ENCODE measurements at regions not wholly inside any gene's neighbourhood (a gene's known extent, or its start where the extent isn't known, plus 50 kb on each side); places are given as distances from the start of the nearest gene placed in this dataset.

DNA sequence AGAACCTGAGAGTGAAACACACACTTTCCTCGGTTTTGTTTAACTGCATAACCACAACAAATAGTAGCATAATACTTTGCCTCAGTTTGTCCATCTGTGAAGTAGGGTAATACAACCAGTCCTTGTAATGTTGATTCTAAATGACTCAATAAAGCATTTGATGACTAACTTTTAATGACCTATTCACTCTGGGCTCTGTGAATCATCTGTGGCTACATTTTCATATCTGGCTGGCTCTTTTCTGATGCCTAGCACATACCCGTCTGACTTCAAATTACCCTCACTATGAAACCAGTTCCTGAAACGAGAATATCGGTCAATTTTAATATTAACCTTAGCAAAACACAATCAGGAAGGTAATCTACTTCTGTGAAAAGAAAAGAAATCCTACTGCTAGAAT, 151.0 kb downstream of the SH2D1A start:
- DNase-seq (ENCODE audit: low read depth in 2 of 2): no peak
- no peak for TF ChIP-seq CTCF (IDR thresholded peaks at IDR 0.05; ENCODE audit: low read depth, low read length)
- H3K4me3 ChIP-seq (replicated peaks in 1 of 2; ENCODE audit: low read depth in 2 of 2, low read length in 2 of 2): no peak overlapping the region

DNA sequence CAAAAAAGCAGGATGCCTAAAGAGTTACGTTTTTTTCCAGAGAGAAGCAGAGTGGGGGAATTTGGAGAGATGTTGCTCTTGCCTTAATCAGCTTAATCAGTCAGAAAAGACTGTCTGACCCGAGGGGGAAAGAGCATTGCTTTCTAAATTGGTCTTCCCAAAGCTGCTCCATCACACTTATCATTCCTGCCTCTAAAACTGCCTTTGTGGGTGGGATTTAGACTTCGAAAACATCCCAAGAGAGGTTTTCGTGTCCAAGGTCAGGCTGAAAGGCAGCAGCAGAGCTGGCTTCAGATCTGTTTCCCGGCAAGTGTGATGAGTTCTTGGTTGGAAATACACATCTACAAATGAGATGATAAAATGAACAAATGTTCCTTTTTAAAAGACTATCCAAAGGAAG, 155.2 kb downstream of the SH2D1A start:
- DNase-seq (ENCODE audit: low read depth in 2 of 2): no peak
- no peak for TF ChIP-seq CTCF (IDR thresholded peaks at IDR 0.05; ENCODE audit: low read depth, low read length)
- H3K4me3 ChIP-seq (replicated peaks in 1 of 2; ENCODE audit: low read depth in 2 of 2, low read length in 2 of 2): no peak overlapping the region

GRCh38 chrX:124502166-124502565, 155.8 kb downstream of the SH2D1A start:
- no peak overlapping the region for H3K4me3 ChIP-seq (replicated peaks in 1 of 2; ENCODE audit: low read depth in 2 of 2, low read length in 2 of 2)
- no peak for TF ChIP-seq CTCF (IDR thresholded peaks at IDR 0.05; ENCODE audit: low read depth, low read length)
- no peak for DNase-seq (ENCODE audit: low read depth in 2 of 2)

- no peak for TF ChIP-seq CTCF (IDR thresholded peaks at IDR 0.05; ENCODE audit: low read depth, low read length)
- no peak overlapping the region for H3K4me3 ChIP-seq (replicated peaks in 1 of 2; ENCODE audit: low read depth in 2 of 2, low read length in 2 of 2)
- no peak for DNase-seq (ENCODE audit: low read depth in 2 of 2)
These were observed 156.2 kb downstream of the SH2D1A start for GRCh38 chrX:124502599-124502998.

DNA sequence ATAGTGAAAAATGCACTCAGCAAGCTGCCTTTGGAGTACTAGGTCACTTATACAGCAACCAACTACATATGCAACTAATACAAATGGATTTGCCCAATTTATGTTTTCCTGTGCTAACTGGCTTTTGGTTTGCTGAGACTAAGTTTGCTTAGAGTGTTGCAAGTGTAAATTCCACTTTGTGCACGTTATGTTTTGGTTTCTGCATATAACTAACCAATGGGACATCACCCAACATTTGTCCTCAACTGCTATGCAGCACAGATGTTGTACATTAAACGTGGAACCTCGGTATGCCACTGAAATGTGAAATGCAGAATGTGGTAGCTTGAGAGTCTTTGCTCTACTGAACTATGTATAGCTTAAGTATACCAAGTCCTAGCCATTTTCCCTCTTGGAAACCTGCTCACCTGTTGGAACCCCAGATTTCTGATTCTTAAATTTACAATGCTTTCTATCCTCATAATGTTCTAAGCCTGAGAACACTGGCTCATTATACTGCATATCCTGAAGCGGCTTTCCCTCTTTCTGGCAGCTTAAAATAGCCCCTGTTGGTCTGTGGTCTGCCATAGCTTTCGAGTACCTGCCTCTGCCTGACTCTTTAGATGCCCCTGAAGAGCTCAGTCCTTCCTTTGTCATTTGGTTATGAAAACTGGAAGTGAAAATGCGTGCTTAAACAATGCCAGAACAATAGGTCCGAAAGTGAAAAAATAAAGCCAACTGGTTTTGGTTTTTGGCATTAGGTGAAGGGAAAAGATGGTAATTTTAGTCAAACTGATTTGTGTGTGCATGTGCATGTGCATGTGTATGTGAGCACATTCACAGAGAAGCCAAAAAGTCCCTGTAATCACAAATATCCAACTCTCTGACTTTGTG, 158.0 kb downstream of the SH2D1A start:
- no peak for DNase-seq (ENCODE audit: low read depth in 2 of 2)
- no peak for TF ChIP-seq CTCF (IDR thresholded peaks at IDR 0.05; ENCODE audit: low read depth, low read length)
- H3K4me3 ChIP-seq (replicated peaks in 1 of 2; ENCODE audit: low read depth in 2 of 2, low read length in 2 of 2): no peak overlapping the region

- no peak for TF ChIP-seq CTCF (IDR thresholded peaks at IDR 0.05; ENCODE audit: low read depth, low read length)
- no peak overlapping the region for H3K4me3 ChIP-seq (replicated peaks in 1 of 2; ENCODE audit: low read depth in 2 of 2, low read length in 2 of 2)
- DNase-seq (ENCODE audit: low read depth in 2 of 2): no peak
These were observed 159.7 kb downstream of the SH2D1A start for GRCh38 chrX:124506066-124506465.
